SK-N-SH treated with all-trans-retinoic acid at 6 μM for 48 hours (cell line): ENCODE measurements at regions not wholly inside any gene's neighbourhood (a gene's known extent, or its start where the extent isn't known, plus 50 kb on each side); places are given as distances from the start of the nearest gene placed in this dataset.

Experiments used
- ARNTL ChIP-seq: fragments of 450-650 bp; formaldehyde crosslinking; IDR thresholded peaks from 2 replicates; pipeline ENCODE4 v1.5.0; 2020; ENCODE audit warnings: low read depth, mild to moderate bottlenecking, moderate library complexity, borderline replicate concordance
- GLIS3 ChIP-seq: fragments of 250-450 bp; sonication (Bioruptor Pico); IDR thresholded peaks from 2 replicates; pipeline ENCODE4 v1.5.0; 2020; ENCODE audit warnings: mild to moderate bottlenecking, moderate library complexity
- RARB ChIP-seq: fragments of 250-450 bp; sonication (Bioruptor Pico); IDR thresholded peaks from 2 replicates; pipeline ENCODE4 v1.8.0; 2021; ENCODE audit warnings: mild to moderate bottlenecking, moderate library complexity
- TCF4 ChIP-seq: fragments of 250-450 bp; sonication (Bioruptor Pico); IDR thresholded peaks from 2 replicates; pipeline ENCODE4 v1.8.0; 2021; ENCODE audit warnings: mild to moderate bottlenecking, moderate library complexity, borderline replicate concordance
- TOX ChIP-seq: fragments of 250-450 bp; sonication (Bioruptor Pico); IDR thresholded peaks from 2 replicates; pipeline ENCODE4 v1.8.0; 2021; ENCODE audit warnings: mild to moderate bottlenecking, moderate library complexity, borderline replicate concordance
- ZNF565 ChIP-seq: fragments of 450-650 bp; formaldehyde crosslinking; conservative IDR thresholded peaks from 2 replicates; pipeline ENCODE4 v1.5.0; 2020; ENCODE audit warnings: low read depth, mild to moderate bottlenecking, moderate library complexity
- ZNF8 ChIP-seq: fragments of 450-650 bp; formaldehyde crosslinking; IDR thresholded peaks from 2 replicates; pipeline ENCODE4 v1.5.0; 2020; ENCODE audit warnings: mild to moderate bottlenecking, moderate library complexity

DNA sequence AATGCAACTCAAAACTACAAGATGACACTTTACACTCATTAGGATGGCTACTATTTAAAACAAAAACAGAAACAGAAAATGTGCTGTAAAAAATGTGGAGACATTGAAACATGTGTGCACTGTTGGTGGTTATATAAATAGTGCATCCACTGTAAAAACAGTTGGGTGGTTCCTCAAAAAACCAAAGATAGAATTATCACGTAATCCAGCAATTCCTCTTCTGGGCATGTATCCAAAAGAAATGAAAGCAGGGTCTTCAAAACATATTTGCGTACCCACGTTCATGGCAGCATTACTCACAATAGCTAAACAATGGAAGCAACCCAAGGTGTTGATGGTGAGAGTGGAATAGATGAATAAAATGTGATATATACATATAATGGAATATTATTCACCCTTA, 967.2 kb downstream of the TRAM1L1 start:
- TF ChIP-seq GLIS3 (no peak), RARB (no peak), ZNF8 (no peak), TOX (CRISPR knock-in tag) (no peak), ARNTL (CRISPR knock-in tag) (no peak), TCF4 (CRISPR knock-in tag) (no peak), ZNF565 (CRISPR knock-in tag) (no peak)
